ENCODE measurements at regions not wholly inside any gene's neighbourhood (a gene's known extent, or its start where the extent isn't known, plus 50 kb on each side); places are given as distances from the start of the nearest gene placed in this dataset.

GRCh38 chr7:115672024-115672423 is 358.5 kb downstream of the TFEC start (continued):
- TF ChIP-seq HBP1 (CRISPR knock-in tag; IDR thresholded peaks at IDR 0.05) (no peak), PHF8 (IDR thresholded peaks at IDR 0.05; ENCODE audit: borderline replicate concordance, low read length) (no peak), ZNF347 (CRISPR knock-in tag; IDR thresholded peaks at IDR 0.05; ENCODE audit: low read depth) (no peak), ARHGAP35 (IDR thresholded peaks at IDR 0.05; ENCODE audit: partially characterized antibody) (no peak), SNRNP70 (optimal IDR thresholded peaks at IDR 0.05; ENCODE audit: low read depth, low read length) (no peak), ZNF124 (CRISPR knock-in tag; IDR thresholded peaks at IDR 0.05) (no peak)

- ChIA-PET POLR2A (no interaction called here), CTCF (ENCODE audit: low intra/inter-chr PET ratio) (no interaction called here)
- H3K4me3 ChIP-seq: no peak overlapping the region
- DNase-seq (ENCODE audit: extremely low read depth in 1 of 4, low spot score in 3 of 4) (no peak), ATAC-seq (no peak), FAIRE-seq (no peak)
- H3K79me2 ChIP-seq (ENCODE audit: control insufficient read depth, insufficient read depth, low read length): no peaks in the 10 kb centered on the region
- no peaks in the 10 kb centered on the region for H3K9me1 ChIP-seq (ENCODE audit: control insufficient read depth, insufficient read depth, low read length)
- no peaks in the 10 kb centered on the region for H3K27me3 ChIP-seq (ENCODE audit: control insufficient read depth in 2 of 2, insufficient read depth in 2 of 2, low read length in 2 of 2)
- H3K4me2 ChIP-seq (ENCODE audit: insufficient read depth, low read length): no peak overlapping the region
- no peak overlapping the region for H3K9ac ChIP-seq (ENCODE audit: insufficient read depth in 1 of 2, low read depth in 2 of 2, low read length in 2 of 2)
- H4K20me1 ChIP-seq (replicated peaks; ENCODE audit: control insufficient read depth, insufficient read depth, low read length): no peaks in the 10 kb centered on the region
- no peak overlapping the region for H3K27ac ChIP-seq (ENCODE audit: extremely low read depth, low read depth, low read length)
- no peak for TF ChIP-seq CEBPG (CRISPR knock-in tag; IDR thresholded peaks at IDR 0.05)
- TF ChIP-seq CEBPG (tag; conservative IDR thresholded peaks at IDR 0.05 in 1 of 2, IDR thresholded peaks at IDR 0.05 in 1 of 2): no peak
- TF ChIP-seq ILF3 (IDR thresholded peaks at IDR 0.05; ENCODE audit: borderline replicate concordance): no peak
- TF ChIP-seq BACH1 (tag; IDR thresholded peaks at IDR 0.05): no peak
- TF ChIP-seq FOSL1 (tag; conservative IDR thresholded peaks at IDR 0.05): no peak
- no peak for TF ChIP-seq SRSF1 (IDR thresholded peaks at IDR 0.05; ENCODE audit: low read depth, low read length)
- no peak for TF ChIP-seq ZNF282 (CRISPR knock-in tag; IDR thresholded peaks at IDR 0.05)
- H3K4me1 ChIP-seq (replicated peaks in 1 of 2; ENCODE audit: control insufficient read depth in 2 of 2, insufficient read depth in 2 of 2, low read length in 2 of 2): no peaks in the 10 kb centered on the region
- no peaks in the 10 kb centered on the region for H3K36me3 ChIP-seq (ENCODE audit: control insufficient read depth, insufficient read depth, low read length)
- H2AFZ ChIP-seq (ENCODE audit: low read depth, low read length): no peak overlapping the region
- intact Hi-C loops (cut with micrococcal nuclease): no loop called here
- no peaks in the 10 kb centered on the region; the same call in 1 of the 2 replicates for H3K9me3 ChIP-seq (replicated peaks; ENCODE audit: control insufficient read depth, insufficient read depth, low read depth, low read length)
- in situ Hi-C loops (cut with MboI): no loop called here
- no TSS peak for BruUV-seq (replicated peaks)
Observed at GRCh38 chr7:115662676-115663075, 367.9 kb downstream of the TFEC start.
